Stimulated activated CD4-positive, alpha-beta T cell treated with anti-CD3 and anti-CD28 coated beads, Interleukin-2, amount 100 ng/mL, for 4 hours (primary cell): ENCODE measurements at regions not wholly inside any gene's neighbourhood (a gene's known extent, or its start where the extent isn't known, plus 50 kb on each side); places are given as distances from the start of the nearest gene placed in this dataset.

ENCODE experiments used
- DNase-seq: peaks from one replicate; pipeline ENCODE4 v3.0.0-alpha.2; 2020; ENCODE audit warnings: low read depth

- DNase-seq: no peak
These were observed 63.4 kb upstream of the NCOR2 start for GRCh38 chr12:124630791-124631313.

DNA sequence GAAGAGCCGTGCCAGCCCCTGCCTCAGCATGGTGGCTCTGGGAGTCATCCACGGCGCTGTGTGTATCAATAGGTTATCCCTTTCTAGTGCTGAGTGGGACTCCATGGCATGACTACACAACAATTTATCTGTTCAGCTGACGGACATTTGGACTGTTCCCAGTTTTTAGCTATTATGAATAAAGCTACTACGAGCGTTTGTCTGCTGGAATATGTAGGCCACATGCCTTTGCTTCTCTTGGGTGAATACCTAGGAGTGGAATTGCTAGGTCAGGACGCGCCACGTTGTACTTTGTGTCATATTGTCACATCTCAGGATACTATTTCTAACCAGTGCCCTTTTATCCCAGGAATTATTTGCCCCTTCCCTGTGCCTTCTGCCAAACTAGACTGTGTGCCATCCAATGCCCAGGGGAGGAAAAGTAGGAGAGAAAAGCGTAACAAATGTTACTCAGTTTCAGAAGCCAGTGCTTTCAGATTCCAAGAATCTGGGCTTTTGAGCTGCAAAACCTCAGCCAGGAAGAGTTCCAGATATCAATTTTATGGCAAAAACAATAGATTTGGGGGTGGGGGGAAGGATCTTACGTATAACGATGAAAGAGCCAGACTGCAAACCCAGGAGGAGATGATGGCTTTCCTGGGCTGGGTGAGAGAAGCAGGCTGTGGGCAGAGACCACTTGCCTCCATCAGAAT is 62.5 kb upstream of the NCOR2 start:
- DNase-seq: no peak

GRCh38 chr12:124629117-124629516 is 61.7 kb upstream of the NCOR2 start:
- no peak for DNase-seq

DNA sequence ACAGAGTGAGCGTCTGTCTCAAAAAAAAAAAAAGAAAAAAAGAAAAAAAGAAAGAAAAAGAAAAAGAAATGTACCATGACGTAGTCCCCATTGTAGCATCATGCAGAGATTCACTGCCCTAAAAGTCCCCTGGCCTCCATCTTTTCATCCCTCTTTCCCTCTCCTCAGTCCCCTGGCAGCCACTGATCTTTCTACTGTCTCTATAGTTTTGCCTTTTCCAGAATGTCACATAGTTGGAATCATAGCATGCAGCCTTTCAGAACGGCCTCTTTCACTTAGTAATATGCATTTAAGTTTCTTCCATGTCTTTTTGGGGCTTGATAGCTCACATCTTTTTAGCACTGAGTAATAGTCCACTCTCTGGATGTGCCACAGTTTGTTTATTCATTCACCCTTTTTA is 60.5 kb upstream of the NCOR2 start:
- DNase-seq: no peak

DNA sequence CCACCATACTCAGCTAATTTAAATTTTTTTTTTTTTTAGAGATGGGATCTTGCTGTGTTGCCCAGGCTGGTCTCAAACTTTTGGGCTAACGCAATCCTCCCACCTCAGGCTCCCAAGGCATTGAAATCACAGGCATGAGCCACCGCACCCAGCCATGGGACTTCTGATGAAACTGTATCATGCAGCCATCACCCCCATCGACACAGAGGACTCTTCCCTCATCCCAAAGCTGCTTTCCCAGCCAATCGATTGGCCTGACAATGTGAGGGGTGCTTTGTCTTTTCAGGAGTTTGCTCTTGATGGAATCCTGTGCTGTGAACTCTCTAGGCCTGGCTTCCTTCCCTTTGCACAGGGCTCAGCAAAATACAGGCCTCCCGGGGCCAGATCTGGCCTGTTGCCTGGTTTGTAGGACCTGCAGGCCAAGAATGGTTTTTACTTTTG is 59.6 kb upstream of the NCOR2 start:
- no peak for DNase-seq

GRCh38 chr12:124625867-124626675 is 58.7 kb upstream of the NCOR2 start:
- no peak for DNase-seq

DNA sequence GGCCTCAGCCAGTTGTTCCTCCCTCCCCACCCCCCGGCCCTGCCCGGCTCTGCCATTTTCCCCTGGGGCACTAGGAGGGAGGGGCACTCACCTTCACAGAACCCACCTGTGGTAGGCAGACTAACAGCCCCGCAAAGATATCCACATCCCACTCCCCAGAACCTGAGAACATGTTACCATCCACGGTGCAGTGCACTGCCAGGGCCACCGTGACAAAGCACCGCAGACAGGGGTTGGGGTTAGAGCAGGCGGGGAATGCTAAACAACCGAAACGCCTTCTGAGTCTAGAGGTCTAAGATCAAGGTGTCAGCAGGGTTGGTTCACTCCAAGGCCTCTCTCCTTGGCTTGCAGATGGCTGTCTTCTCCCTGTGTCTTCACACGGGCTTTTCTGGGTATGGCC is 57.4 kb upstream of the NCOR2 start:
- DNase-seq: no peak

DNA sequence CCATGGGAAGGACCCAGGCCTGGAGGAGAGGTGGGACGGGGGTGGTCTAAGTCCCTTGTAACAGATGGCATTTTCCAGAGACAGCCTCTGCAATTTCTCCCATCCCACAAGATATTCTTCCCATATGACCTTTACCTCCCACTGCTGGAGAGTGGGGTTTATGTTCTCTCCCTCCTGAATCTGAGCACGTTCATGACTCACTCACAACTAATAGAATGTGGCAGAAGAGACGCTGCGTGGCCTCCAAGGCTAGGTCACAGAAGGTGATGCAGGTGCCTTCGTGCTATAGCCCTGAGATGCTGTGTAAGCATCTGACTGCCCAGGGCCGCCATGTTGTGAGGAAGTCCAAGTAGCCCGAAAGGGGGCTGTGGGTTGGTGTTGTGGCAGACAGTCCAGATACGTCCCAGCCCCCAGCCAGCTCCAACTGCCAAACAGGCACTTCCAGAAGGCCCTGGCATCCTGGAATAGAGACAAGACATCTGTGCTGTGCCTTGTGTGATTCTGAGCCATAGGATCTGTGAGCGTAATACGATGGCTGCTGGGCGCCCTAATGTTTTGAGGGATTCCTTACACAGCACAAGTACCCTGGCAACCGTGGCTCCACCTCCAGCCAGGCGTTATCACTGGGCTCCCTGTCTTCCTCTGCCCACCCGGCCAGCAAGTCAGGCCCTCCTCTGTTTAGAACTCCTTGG is 56.1 kb upstream of the NCOR2 start:
- DNase-seq: no peak

DNA sequence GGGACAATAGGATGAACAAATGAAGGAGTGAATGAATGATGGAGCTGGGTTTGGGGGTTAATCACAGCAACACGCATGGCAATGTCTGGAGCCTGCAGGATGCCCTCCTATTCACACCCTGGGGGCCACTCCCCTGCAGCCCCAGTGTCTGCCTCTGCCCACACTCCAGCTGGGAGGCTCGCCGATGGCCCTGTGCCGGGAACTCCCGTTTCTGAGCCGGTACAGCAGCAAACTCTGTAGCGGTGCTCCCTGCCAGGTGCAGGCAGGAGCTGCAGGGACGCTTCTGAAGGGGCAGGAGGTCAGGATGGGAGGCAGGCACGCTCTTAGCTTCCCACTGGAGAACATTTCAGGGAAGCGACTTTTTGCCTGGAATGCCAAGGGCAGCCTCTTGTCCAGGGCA is 55.4 kb upstream of the NCOR2 start:
- no peak for DNase-seq

- DNase-seq: no peak
These were observed 54.9 kb upstream of the NCOR2 start for GRCh38 chr12:124622331-124622730.

GRCh38 chr12:124621296-124621660 is 53.9 kb upstream of the NCOR2 start:
- DNase-seq: no peak

DNA sequence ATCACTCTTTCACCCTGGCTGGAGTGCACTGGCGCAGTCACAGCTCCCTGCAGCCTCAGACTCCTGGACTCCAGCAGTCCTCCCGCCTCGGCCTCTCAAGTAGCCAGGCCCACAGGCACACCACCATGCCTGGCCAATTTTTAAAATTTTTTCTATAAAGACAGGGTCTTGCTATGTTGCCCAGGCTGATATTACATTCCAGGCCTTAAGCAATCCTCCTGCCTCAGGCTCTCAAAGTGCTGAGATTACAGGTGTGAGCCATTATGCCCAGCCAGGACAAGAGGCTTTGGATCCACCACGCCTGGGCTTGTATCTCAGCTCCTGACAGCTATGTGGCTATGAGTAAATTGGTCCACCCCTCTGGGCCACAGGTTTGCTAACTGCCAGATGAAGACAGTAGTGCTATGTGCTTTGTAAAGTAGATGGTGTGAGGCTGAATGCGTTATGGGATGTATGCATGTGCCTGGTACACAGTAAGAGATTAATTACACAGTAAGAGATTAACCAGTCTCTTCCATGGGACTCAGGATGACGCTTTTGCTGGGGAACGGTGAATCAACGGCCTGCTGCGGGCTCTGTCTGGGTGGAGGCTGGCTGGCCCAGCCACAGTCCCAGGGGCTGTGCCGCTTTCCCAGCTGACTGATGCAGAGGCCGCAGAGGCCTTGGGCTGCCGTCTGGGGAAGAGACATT is 53.3 kb upstream of the NCOR2 start:
- no peak for DNase-seq

DNA sequence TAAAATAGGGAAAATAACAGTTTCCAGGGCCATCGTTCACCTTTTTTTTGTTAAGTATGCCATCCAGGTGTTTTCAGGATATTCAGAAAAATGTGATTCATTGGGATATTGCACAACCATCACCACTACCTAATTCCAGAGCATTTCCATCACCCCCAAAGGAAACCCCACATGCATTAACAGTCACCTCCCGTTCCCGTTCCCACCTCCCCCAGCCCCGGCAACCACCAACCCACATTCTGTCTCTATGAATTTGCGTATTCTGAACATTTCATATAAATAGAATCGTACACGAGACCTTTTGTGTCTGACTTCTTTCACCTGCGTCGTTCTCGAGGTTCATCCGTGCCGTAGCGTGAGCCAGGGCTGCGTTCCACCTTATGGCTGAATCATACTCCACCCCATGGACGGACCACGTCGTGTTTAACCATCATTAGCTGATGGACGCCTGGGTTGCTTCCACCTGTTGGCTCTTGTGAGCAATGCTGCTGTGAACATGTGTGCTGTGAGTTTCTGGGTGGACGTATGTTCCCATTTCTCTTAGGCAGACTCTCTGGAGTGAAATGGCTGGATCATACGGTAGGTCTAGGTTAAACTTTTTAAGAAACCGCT is 51.0 kb upstream of the NCOR2 start:
- no peak for DNase-seq

- no peak for DNase-seq
These were observed 50.2 kb upstream of the NCOR2 start for GRCh38 chr12:124617615-124618014.
